ENCODE measurements at regions not wholly inside any gene's neighbourhood (a gene's known extent, or its start where the extent isn't known, plus 50 kb on each side); places are given as distances from the start of the nearest gene placed in this dataset.

DNA sequence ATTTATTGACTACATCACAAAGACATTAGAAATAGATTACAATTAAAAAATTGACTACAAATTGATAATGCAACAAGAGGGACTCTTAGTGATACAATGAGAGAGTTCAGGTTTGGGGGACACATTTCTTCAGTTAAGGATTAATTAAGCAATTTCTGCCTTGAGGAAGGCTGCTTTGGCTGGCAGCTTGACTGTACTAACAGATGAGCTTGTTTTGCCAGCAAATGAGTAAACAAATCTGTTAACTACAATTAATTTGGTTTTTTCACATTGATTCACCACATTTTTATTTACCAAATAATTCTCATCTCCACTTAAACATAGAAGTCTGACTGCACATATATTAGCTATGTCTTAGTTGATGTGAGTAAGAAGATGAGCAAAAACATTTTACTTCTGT lies 183.6 kb upstream of the ZNF385D start:
- TF ChIP-seq CTCF (IDR thresholded peaks at IDR 0.05; ENCODE audit: control insufficient read depth, extremely low read depth, insufficient read depth) = no peak
- DNase-seq (ENCODE audit: low read depth) = no peak
- H3K4me3 ChIP-seq (ENCODE audit: low read depth, low read length) = no peak overlapping the region

GRCh38 chr3:21936207-21936606 lies 185.2 kb upstream of the ZNF385D start:
- H3K4me3 ChIP-seq (ENCODE audit: low read depth, low read length) = no peak overlapping the region
- no peak for TF ChIP-seq CTCF (IDR thresholded peaks at IDR 0.05; ENCODE audit: control insufficient read depth, extremely low read depth, insufficient read depth)
- no peak for DNase-seq (ENCODE audit: low read depth)

DNA sequence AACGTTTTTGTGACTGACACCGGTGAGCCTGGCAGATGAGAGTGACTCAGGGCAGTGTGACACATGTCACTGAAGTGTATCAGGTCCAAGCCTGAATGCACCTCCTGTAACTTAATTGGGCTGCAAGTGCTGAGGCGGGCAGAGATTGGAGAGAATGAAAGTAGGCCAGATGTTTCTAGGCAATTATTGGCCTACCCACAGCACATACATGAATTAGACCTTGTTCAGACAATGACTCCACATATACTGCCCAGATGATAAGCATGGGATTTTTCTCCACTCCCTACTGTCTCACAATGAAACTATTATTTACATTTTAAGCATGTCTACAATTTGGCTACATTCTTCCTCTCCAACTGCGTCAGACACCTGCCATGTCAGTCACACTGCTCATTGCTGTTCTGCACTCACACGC lies 187.3 kb upstream of the ZNF385D start:
- no peak for TF ChIP-seq CTCF (IDR thresholded peaks at IDR 0.05; ENCODE audit: control insufficient read depth, extremely low read depth, insufficient read depth)
- no peak overlapping the region for H3K4me3 ChIP-seq (ENCODE audit: low read depth, low read length)
- DNase-seq (ENCODE audit: low read depth) = no peak

- no peak for DNase-seq (ENCODE audit: low read depth)
- TF ChIP-seq CTCF (IDR thresholded peaks at IDR 0.05; ENCODE audit: control insufficient read depth, extremely low read depth, insufficient read depth) = no peak
- no peak overlapping the region for H3K4me3 ChIP-seq (ENCODE audit: low read depth, low read length)
These were observed 191.3 kb upstream of the ZNF385D start for GRCh38 chr3:21942328-21942727.

GRCh38 chr3:21944251-21944650 lies 193.2 kb upstream of the ZNF385D start:
- no peak overlapping the region for H3K4me3 ChIP-seq (ENCODE audit: low read depth, low read length)
- no peak for DNase-seq (ENCODE audit: low read depth)
- TF ChIP-seq CTCF (IDR thresholded peaks at IDR 0.05; ENCODE audit: control insufficient read depth, extremely low read depth, insufficient read depth) = no peak

GRCh38 chr3:21952856-21953255 lies 201.8 kb upstream of the ZNF385D start:
- TF ChIP-seq CTCF (IDR thresholded peaks at IDR 0.05; ENCODE audit: control insufficient read depth, extremely low read depth, insufficient read depth) = no peak
- H3K4me3 ChIP-seq (ENCODE audit: low read depth, low read length) = no peak overlapping the region
- no peak for DNase-seq (ENCODE audit: low read depth)

- no peak for DNase-seq (ENCODE audit: low read depth)
- no peak for TF ChIP-seq CTCF (IDR thresholded peaks at IDR 0.05; ENCODE audit: control insufficient read depth, extremely low read depth, insufficient read depth)
These were observed 203.7 kb upstream of the ZNF385D start for GRCh38 chr3:21954709-21955108.

More at GRCh38 chr3:21954709-21955108, 203.7 kb upstream of the ZNF385D start:
- H3K4me3 ChIP-seq (ENCODE audit: low read depth, low read length) = no peak overlapping the region

Measured in LNCaP clone FGC (cell line).